Progenitor cell of endocrine pancreas (in vitro differentiated cells): ENCODE measurements at regions not wholly inside any gene's neighbourhood (a gene's known extent, or its start where the extent isn't known, plus 50 kb on each side); places are given as distances from the start of the nearest gene placed in this dataset.

Experiments used
- DNase-seq: peaks from one replicate; pipeline ENCODE4 v3.0.0; 2021; ENCODE audit warnings: low spot score; ENCODE audit not compliant: unreplicated experiment
- H3K27ac Mint-ChIP-seq: 2 replicates; pipeline ENCODE4 v1.8.0; 2021; ENCODE audit warnings: mild to moderate bottlenecking, moderate library complexity, mixed read lengths
- H3K27me3 Mint-ChIP-seq: 2 replicates; pipeline ENCODE4 v1.8.0; 2021; ENCODE audit warnings: mixed read lengths
- H3K36me3 Mint-ChIP-seq: 2 replicates; pipeline ENCODE4 v1.8.0; 2022; ENCODE audit warnings: mixed read lengths; ENCODE audit not compliant: insufficient read depth
- H3K4me1 Mint-ChIP-seq: 2 replicates; pipeline ENCODE4 v1.8.0; 2021; ENCODE audit warnings: low read depth, mixed read lengths
- H3K4me3 Mint-ChIP-seq: 2 replicates; pipeline ENCODE4 v1.8.0; 2021; ENCODE audit warnings: low read depth, mild to moderate bottlenecking, moderate library complexity, mixed read lengths
- H3K9me3 Mint-ChIP-seq: 2 replicates; pipeline ENCODE4 v1.8.0; 2021; ENCODE audit warnings: low read depth, mixed read lengths
- TF ChIP-seq, protein P1 (sequence below): fragments of 200-600 bp; sonication (generic); IDR thresholded peaks from one replicate; pipeline ENCODE4 v1.5.0; 2021; ENCODE audit warnings: antibody characterized with exemption, mild to moderate bottlenecking; ENCODE audit not compliant: unreplicated experiment

DNA sequence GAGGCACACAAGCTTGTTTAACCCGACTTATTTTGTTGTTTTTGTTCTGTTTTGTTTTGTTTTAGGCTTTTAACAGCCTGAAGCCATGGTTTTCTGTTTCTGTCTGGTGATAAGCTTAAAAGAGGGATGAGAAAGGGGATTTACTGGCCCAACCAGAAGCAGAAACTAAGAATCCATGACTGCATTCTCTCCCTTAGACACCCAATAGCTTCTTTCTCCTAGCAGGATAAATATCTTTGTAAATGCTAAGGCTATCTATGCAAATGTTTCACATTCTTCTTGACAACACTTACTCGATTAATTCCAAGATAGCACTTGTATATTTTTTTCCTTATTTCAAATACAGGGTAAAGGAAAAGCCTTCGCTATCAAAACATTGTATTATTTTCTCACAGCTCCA is 53.7 kb upstream of the SMAD1 start:
- TF ChIP-seq, protein P1, sequence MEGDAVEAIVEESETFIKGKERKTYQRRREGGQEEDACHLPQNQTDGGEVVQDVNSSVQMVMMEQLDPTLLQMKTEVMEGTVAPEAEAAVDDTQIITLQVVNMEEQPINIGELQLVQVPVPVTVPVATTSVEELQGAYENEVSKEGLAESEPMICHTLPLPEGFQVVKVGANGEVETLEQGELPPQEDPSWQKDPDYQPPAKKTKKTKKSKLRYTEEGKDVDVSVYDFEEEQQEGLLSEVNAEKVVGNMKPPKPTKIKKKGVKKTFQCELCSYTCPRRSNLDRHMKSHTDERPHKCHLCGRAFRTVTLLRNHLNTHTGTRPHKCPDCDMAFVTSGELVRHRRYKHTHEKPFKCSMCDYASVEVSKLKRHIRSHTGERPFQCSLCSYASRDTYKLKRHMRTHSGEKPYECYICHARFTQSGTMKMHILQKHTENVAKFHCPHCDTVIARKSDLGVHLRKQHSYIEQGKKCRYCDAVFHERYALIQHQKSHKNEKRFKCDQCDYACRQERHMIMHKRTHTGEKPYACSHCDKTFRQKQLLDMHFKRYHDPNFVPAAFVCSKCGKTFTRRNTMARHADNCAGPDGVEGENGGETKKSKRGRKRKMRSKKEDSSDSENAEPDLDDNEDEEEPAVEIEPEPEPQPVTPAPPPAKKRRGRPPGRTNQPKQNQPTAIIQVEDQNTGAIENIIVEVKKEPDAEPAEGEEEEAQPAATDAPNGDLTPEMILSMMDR = no peak
- Mint-ChIP-seq H3K9me3 (peaks cover 9% of the 10 kb centered on the region), H3K27me3 (no peaks in the 10 kb centered on the region), H3K4me3 (no peak overlapping the region), H3K27ac (no peak overlapping the region), H3K4me1 (peaks cover 2% of the 10 kb centered on the region), H3K36me3 (peaks cover 2% of the 10 kb centered on the region)
- DNase-seq = no peak

DNA sequence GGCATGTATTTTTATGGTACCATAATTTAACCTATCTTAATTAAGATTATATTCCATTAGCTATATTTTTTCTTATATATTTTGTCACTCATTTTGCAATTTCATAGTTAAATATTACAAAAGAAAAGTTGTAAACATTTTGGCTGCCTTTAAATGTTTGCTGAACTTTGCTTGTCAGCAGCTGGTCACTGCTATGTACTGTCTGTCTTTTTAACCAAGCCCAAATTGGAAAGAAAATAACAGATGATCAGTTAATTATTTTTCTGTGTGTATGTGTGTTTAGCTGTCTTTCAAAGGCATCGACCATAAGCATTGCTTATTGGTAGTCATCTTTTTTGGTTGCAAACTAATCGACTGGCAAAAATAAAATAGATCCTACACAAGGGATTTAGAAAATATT is 54.4 kb upstream of the SMAD1 start:
- Mint-ChIP-seq H3K36me3 (peaks cover 2% of the 10 kb centered on the region), H3K4me3 (no peak overlapping the region), H3K4me1 (peaks cover 2% of the 10 kb centered on the region), H3K9me3 (peaks cover 9% of the 10 kb centered on the region), H3K27me3 (no peaks in the 10 kb centered on the region), H3K27ac (no peak overlapping the region)
- TF ChIP-seq, protein P1 = no peak
- DNase-seq = no peak

DNA sequence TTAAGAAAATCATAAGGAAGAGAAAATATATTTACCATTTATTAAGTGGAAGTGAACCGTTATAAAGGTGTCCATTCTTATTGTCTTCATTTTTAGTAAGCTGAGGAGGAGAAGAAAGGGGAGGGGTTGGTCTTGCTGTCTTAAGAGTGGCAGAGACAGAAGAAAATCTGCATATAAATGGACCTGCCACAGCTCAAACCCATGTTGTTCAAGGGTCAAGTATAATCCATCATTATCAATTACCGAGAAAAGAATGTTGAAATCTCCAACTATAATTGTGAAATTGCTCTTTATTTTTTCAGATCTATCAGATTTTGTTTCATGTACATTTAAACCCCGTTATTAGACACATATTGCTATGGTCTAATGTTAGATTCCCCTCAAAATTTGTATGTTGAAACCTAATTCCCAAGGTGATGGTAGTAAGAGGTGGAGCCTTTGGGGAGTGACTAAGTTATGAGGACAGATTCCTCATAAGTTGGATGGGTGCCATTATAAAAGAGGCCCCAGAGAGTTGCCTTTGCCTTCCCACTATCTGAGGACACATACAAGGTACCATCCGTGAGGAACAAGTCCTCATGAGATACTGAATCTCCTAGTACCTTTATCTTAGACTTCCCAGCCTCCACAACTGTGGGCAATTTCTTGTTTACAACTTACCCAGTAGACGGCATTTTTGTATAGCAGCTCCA is 58.5 kb upstream of the SMAD1 start:
- TF ChIP-seq, protein P1 = no peak
- no peaks in the 10 kb centered on the region for H3K27me3 Mint-ChIP-seq
- DNase-seq = no peak
- H3K9me3 Mint-ChIP-seq = peaks cover 9% of the 10 kb centered on the region
- peaks cover 2% of the 10 kb centered on the region for H3K36me3 Mint-ChIP-seq
- no peak overlapping the region for H3K4me3 Mint-ChIP-seq
- peaks cover 2% of the 10 kb centered on the region for H3K4me1 Mint-ChIP-seq
- no peak overlapping the region for H3K27ac Mint-ChIP-seq

DNA sequence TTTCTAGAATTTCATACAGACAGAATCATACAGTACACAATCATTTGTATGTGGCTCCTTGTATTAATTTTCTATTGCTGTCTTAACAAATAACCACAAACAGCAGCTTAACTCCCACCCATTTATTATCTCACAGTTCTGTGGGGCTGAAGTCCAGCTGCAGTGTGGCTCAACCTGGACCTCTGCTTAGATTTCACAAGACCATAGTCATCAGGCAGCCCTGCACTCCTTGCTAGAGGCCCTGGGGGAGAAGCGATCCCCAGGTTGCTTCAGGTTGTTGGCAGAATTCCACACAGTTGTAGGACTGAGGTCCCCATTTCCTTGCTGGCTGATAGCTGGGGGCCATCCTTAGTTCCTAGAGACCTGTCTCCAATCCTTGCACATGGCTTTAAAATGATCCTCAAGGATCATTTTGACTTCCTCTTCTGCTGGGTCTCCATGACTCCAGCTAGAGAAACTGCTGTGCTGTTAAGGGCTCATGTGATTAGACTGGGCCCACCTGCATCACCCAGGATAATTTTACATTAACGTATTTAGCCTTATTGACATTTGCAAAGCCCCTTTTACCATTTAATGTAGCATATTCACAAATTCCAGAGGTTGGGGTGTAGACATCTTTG is 60.9 kb upstream of the SMAD1 start:
- H3K9me3 Mint-ChIP-seq = peaks cover 9% of the 10 kb centered on the region
- peaks cover 2% of the 10 kb centered on the region for H3K36me3 Mint-ChIP-seq
- no peaks in the 10 kb centered on the region for H3K27me3 Mint-ChIP-seq

DNA sequence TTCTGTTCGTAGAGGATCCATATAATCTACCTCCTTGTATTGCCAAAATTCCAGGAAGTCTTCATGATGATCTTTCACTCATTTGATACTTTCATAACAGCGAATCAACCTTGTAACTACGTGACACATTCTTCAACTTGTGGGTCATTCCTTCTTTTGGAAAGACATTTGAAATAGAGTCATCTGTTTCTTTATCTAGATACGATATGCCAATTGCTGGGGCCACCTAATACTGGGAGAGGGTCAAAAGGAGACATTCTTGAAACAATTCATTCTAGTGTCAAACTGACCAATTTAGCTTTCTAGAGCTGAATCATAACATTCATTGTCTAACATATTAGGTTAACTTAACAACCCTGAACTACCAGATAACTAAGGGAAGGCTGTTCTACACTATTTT is 62.9 kb upstream of the SMAD1 start:
- no peak overlapping the region for H3K4me3 Mint-ChIP-seq

More for the DNA sequence above, 60.9 kb upstream of the SMAD1 start:
- Mint-ChIP-seq H3K4me1 (no peaks in the 10 kb centered on the region), H3K4me3 (no peak overlapping the region), H3K27ac (no peak overlapping the region)
- TF ChIP-seq, protein P1 = no peak
- DNase-seq = no peak

More for the DNA sequence above, 62.9 kb upstream of the SMAD1 start:
- no peak for DNase-seq
- H3K27ac Mint-ChIP-seq = no peak overlapping the region
- no peaks in the 10 kb centered on the region for H3K4me1 Mint-ChIP-seq
- no peaks in the 10 kb centered on the region for H3K36me3 Mint-ChIP-seq
- H3K27me3 Mint-ChIP-seq = no peaks in the 10 kb centered on the region
- TF ChIP-seq, protein P1 = no peak
- H3K9me3 Mint-ChIP-seq = peaks cover 4% of the 10 kb centered on the region
